ENCODE measurements at regions not wholly inside any gene's neighbourhood (a gene's known extent, or its start where the extent isn't known, plus 50 kb on each side); places are given as distances from the start of the nearest gene placed in this dataset.

GRCh38 chr17:52465407-52465806, 306.9 kb upstream of the CA10 start:
- POLR2A ChIA-PET = no interaction called here
- intact Hi-C loops (cut with micrococcal nuclease; ENCODE audit: unreplicated experiment) = no loop called here
- FAIRE-seq = no peak
- TF ChIP-seq FOXK1 (CRISPR knock-in tag; IDR thresholded peaks at IDR 0.05; ENCODE audit: borderline replicate concordance, low read depth) = no peak
- no peak for TF ChIP-seq KLF15 (CRISPR knock-in tag; IDR thresholded peaks at IDR 0.05; ENCODE audit: borderline replicate concordance)
- no peak for TF ChIP-seq ATF2 (CRISPR knock-in tag; IDR thresholded peaks at IDR 0.05)
- TF ChIP-seq JUN (CRISPR knock-in tag; IDR thresholded peaks at IDR 0.05) = no peak
- no peak for TF ChIP-seq RELA (CRISPR knock-in tag; IDR thresholded peaks at IDR 0.05)
- TF ChIP-seq TEF (CRISPR knock-in tag; IDR thresholded peaks at IDR 0.05) = no peak
- no peak for TF ChIP-seq ZSCAN30 (CRISPR knock-in tag; IDR thresholded peaks at IDR 0.05)
- no peak for TF ChIP-seq DNMT1 (CRISPR knock-in tag; IDR thresholded peaks at IDR 0.05)
- TF ChIP-seq ZNF512B (CRISPR knock-in tag; IDR thresholded peaks at IDR 0.05; ENCODE audit: borderline replicate concordance) = no peak
- no peak for TF ChIP-seq MIER2 (CRISPR knock-in tag; IDR thresholded peaks at IDR 0.05)
- TF ChIP-seq NR2C2 (CRISPR knock-in tag; IDR thresholded peaks at IDR 0.05; ENCODE audit: borderline replicate concordance) = no peak
- no peak for TF ChIP-seq FUBP1 (CRISPR knock-in tag; IDR thresholded peaks at IDR 0.05; ENCODE audit: borderline replicate concordance)
- no peak for TF ChIP-seq ZNF564 (CRISPR knock-in tag; IDR thresholded peaks at IDR 0.05)
- TF ChIP-seq ZNF740 (CRISPR knock-in tag; IDR thresholded peaks at IDR 0.05) = no peak
- no peak for TF ChIP-seq ZNF10 (CRISPR knock-in tag; IDR thresholded peaks at IDR 0.05; ENCODE audit: borderline replicate concordance, low read depth)
- TF ChIP-seq ZXDC (CRISPR knock-in tag; IDR thresholded peaks at IDR 0.05) = no peak

More at GRCh38 chr17:52465407-52465806, 306.9 kb upstream of the CA10 start:
- DNase-seq (ENCODE audit: low spot score) (no peak), ATAC-seq (no peak)
- Histone ChIP-seq H3K4me1 (ENCODE audit: insufficient read depth, low read length) (no peaks in the 10 kb centered on the region), H4K20me1 (ENCODE audit: insufficient read depth, low read length) (no peaks in the 10 kb centered on the region), H3K4me3 (replicated peaks in 1 of 3; ENCODE audit: insufficient read depth in 1 of 3, low read depth in 2 of 3, low read length in 3 of 3) (no peak overlapping the region), H3K27me3 (ENCODE audit: control insufficient read depth in 1 of 2, insufficient read depth in 2 of 2, low read length in 2 of 2) (no peaks in the 10 kb centered on the region), H2AFZ (ENCODE audit: low read length) (no peak overlapping the region), H3K9me3 (ENCODE audit: low read length) (peaks cover 84% of the 10 kb centered on the region), H3K27ac (ENCODE audit: extremely low read length, insufficient read depth, low read length) (no peak overlapping the region), H3K36me3 (replicated peaks in 1 of 2; ENCODE audit: control insufficient read depth in 1 of 2, insufficient read depth in 2 of 2, low read length in 2 of 2) (no peaks in the 10 kb centered on the region), H3K9ac (ENCODE audit: insufficient read depth, low read depth, low read length) (no peak overlapping the region), H3K4me2 (ENCODE audit: low read depth, low read length) (no peak overlapping the region), H3K79me2 (ENCODE audit: insufficient read depth, low read length) (no peaks in the 10 kb centered on the region)
- BruUV-seq (replicated peaks) = no TSS peak
- 5% methylated on average over 2 of the region's 3 CpGs for WGBS (ENCODE audit: low lambda C conversion rate)
- in situ Hi-C loops (cut with HindIII; ENCODE audit: extremely low pct_ligation_motif_present, low pct_unique_long_range_greater_than_20kb) = no loop called here
- CTCF ChIA-PET (ENCODE audit: low intra/inter-chr PET ratio, low total read pairs) = no interaction called here

Measured in HepG2 (cell line).